ENCODE measurements at regions not wholly inside any gene's neighbourhood (a gene's known extent, or its start where the extent isn't known, plus 50 kb on each side); places are given as distances from the start of the nearest gene placed in this dataset.

DNA sequence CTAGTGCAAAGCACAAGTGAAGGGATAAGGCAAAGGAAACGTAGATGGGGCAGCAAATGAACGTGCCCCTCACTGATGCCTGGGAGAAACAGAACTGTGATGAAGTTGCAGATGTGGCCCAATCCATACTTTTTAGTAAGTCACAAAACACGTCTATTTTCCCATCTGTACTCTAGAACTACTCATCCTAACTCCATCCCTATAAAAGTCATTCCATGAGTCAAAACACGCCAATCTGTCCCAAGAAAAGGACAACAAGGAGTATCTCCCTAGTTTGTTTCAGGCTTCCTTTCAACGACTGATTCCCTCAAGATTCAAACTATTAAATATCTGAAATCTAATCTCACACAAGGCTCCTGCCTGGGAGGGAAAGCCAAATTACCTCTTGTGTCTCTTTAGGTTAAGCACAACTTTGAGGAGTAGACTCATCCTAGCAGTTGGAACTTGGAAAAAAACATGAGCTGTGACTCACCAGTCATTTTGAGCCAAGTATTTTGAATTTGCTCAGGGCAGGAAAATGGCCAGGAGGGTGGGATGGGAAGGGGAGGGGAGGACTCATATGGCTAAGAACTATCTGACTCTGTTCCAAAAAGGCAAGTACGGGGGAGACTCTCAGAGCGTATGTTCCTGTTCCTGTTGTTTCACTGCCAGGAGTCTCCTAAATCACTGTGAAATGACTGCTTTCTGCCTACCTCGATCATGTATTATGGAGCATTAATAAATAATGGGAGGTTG is 214.5 kb upstream of the CAMK1G start:
- DNase-seq = no peak

DNA sequence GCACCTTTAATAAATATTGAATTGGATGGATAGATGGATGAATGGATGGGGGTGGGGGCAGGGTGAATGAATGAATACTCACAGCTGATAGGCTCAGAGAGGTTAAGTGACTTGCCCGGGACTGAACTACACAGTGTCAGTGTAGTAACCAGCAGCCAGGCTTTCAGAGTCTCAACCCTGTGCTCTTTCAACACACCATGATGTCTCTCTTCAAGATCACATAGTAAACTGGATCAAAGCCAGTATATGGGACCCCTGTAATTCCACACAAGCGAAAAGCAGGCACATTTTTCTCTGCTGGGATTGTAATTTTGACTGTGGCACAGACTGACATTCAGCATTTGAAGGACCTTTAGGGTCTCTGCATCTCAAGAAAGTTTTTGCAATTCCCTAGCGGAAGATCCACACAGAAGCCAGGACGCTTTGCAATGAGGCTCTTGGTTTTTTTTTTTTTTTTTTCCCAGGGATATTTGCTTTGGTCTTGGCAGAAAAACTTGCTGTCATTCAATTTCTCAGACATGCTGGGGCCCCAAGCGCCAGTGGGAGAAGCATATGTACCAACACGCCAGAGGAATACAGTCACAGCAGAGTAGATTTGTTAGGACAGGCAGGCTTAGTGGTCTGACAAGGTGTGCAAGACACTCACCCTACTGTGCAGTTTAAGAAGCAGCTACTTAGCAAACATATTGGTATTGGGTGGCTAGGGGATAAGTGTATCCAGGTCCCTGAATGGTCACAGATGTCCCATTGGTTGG is 213.1 kb upstream of the CAMK1G start:
- no peak for DNase-seq

DNA sequence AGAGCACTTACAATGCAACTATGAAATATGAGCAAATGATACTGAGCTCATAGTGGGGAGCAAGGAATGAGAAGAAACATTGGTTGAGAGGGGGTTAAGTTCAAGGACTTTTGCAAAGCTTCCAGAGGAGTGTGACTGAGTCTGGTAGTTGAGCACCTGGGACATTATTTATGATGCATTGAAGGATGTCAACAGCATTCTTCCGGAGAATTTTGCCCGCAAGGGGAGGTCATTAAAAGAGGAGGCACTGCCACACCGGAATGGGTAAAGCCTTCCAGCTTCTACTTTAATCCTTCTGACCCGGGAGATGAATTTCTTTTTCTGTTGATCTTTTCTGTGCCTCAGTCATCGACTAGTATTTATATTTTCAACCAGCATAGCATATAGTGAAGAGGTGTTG is 208.4 kb upstream of the CAMK1G start:
- DNase-seq = no peak

DNA sequence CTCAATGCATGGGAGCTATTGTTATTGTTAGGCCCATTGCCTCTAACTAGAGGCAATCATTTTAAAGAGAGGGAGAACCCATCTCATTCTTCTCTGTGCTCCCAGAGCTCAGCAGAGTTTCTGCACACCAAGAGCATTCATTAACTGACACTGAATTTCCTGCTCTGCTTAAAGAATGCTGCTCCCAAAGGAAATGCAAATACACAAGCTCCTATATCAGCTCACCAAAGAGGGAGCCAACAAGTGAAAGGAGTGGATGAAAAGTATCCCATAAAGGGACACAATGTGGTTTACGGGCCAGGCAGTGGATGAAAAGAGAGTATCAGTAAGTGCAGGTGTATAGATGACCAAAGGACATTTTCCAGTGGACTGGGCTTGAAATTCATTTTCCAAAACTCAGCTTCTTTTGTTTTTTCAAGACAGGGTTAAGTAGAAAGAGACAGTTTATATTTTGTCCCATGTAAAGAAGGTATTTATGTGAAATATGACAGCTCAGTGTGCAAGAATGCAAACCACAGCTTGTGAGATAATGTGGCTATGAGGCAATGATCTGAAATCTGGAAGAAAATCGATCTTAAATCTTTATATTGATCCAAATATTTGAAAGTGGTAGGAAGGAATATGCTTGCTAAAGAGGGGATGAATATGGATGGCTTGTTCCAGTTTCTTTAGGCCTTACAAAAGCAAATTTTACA is 207.7 kb upstream of the CAMK1G start:
- no peak for DNase-seq

DNA sequence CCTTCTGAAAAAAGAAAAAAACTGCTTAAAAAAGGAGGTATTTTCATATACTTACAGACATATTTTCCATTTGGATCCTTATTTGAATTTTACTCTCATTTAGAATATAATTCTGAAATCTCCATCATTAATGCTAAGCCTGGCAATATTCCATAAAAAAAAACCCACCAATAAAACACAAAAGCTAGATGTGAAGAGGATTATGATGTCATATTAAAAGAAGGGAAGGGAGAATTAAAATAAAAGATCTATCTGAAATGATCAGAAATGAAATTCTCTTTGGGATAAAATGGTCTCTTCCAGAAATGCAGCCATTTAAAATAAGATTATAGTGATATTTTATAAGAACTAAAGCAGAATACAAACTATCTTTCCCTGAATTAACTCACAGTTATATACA is 206.7 kb upstream of the CAMK1G start:
- no peak for DNase-seq

DNA sequence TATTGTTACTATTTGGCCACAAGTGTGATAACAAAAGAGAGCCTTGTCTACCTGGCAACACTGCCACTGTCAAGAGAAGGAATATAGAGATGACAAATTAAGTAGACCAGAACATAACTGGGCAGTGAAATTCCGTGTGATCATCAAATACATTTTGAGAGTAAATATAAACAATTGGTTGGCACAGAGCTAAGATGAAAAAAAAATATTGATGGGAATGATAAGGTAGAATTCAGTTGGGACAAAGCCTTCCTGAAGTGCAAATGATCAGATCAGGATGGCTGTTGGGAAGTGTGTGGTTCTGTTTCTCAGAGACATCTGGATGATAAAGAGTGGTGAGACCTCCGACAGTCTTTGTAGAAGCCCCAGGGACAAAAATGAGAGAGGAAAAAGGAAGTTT is 205.5 kb upstream of the CAMK1G start:
- DNase-seq = no peak

DNA sequence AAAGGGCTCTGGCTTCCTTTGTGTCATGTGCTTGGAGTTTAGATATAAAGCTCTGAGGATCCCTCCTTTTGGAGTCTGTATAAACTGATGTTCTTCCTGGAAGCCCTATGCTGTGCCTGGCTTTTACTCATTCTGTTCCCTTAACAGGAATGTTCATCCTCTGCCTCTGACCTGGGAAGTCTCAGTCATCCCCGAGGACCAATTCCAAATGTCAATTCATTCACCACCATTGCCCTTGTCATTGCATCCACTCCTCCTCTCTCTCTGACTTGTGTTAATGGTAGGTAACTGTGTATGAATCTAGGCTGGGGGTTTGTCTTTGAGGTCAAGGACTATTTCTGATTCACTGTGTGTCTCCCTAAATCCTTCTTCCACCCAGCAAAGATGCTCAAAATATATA is 204.2 kb upstream of the CAMK1G start:
- no peak for DNase-seq

DNA sequence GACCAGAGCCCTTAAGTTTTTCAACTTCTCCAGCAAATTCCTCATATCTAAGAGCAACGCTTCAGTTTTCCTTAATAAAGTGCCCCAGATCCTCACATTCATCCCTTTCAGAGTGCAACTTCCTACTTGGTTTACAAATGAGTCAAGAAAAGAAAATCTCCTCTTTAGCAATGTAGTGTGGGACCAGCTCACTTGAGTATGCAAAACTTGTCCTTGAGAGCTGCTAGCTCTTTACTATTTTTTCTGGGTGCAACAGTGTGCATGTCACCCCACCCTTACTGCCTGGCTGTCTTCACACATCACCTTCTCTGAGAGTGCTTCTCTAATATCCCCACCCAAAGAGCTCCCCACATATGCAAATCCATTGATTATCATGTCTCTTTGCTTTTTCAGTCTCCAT is 203.1 kb upstream of the CAMK1G start:
- no peak for DNase-seq

DNA sequence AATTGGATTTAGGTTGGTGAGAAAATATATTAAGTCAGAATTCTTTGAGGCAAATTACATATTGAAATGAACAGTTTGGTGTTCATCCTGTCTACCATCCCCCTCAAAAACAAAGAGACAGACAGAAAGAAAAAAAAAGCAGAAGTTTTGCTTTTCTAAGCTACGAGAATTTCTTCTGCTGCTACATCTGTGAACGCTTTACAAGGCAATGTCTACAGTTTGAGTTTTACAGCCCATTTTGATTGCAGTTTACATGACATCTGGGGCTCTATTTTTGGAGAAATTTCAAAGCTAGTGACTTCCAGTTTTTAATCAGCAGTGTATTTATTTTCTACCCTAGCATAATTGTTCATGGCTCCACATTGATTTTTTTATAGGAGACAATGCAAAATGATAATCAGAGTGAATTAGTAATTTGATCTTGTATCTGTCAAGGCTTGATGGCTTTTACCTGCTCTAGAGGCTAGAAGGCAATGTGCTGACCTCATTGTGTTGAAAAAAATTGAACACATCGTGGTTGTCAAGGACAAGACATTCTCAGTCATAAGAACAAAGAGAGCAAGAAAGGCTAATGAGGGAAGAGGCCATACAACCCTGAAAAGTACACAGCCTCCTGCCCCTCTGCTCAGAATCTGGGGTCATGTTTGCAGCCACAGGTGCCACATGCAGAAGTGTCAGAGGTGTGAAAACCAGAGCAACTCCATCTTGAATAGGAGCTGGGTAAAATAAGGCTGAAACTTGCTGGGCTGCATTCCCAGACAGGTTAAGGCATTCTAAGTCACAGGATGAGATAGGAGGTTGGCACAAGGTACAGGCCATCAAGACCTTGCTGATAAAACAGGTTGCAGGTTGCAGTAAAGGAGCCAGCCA is 201.0 kb upstream of the CAMK1G start:
- no peak for DNase-seq

DNA sequence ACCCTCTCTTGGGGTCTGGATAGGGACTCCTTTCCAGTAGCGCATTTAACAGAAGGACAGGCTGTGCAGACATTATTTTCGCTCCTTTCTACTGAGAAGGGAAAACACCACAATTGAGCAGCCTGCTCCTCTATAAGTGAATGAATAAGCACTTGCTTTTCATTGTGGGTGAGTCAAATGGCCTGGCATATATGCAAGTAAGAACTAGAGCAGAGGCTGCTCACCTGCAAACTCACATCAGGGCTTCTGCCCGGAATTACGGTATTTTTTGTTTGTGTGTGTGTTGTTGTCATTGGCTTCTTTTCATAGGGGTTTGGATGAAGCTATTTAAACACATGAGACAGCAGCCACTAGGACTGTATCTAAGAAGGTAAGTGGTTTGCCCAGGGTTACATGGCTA is 200.1 kb upstream of the CAMK1G start:
- no peak for DNase-seq

DNA sequence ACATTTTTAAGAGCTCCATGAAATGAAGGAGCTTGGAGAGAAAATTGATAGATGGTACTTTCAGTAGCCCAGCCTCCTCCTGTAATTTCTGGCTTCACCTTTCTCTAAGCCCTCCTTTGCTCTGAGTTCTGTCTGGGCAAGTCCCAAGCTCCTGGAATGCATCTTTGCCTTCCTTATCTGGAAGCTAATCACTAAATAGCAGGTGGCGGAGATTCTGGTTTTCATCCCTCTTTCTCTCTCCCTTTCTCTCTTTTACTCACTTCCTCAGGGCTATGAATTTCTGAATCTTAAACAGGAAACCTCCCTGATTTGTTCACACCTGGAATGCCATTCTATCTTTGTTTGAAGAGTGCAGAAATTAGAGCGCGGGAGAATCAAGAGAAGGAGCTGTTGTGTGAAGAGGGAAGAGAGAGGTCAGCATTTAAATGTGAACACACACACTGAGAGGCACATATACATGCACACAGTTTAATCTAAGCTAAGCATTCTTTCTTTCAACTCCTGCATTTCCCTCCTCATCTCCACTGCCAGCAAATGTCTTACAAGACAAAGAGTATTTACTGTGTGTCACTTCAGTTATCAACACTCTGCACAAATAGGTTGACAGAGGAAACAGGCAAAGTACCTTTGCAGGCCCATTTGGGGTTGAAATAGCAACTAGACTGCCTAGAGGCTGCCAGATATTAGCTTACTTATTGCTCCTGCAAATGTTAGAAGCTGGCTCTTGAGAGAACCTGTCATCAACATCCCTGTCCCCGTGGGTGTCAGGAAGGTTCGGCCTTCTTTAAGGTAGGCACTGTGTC is 199.4 kb upstream of the CAMK1G start:
- DNase-seq = no peak

DNA sequence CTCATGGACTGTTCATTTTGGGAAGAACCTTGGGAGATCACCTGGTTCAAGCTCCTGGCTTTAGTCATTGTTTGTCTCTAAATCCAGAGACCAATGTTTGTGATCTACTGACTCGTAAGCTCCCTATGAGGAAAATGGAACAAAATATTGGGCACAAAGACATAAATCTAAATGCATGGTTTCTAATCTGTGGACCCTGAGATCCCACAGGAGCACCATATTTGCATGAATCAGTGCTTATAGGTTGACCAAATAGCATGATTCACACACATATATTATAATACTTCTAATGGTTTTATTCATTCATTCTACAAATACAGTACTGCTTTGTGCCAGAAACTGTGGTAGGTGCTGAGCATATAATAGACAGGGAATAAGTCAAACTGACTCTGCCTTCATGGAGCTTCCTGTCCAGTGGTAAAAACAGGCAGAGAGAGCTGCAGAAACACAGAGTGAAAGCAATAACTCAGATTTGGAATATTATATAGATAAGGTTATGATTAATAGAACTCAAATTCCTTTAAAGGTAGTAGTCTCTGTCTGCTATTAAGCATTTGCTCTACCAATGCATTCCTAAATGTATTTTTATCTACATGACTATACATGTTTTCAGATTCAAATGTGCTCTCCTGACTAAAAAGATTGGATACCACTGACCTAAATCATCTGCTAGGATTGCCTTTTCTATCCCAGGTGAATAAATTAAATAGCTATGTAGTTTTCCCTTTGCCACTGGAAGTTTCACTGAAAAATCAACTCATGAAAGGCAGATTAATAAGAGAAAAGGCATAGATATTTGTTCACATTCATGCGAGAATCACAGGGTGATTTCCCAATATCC is 198.6 kb upstream of the CAMK1G start:
- no peak for DNase-seq

DNA sequence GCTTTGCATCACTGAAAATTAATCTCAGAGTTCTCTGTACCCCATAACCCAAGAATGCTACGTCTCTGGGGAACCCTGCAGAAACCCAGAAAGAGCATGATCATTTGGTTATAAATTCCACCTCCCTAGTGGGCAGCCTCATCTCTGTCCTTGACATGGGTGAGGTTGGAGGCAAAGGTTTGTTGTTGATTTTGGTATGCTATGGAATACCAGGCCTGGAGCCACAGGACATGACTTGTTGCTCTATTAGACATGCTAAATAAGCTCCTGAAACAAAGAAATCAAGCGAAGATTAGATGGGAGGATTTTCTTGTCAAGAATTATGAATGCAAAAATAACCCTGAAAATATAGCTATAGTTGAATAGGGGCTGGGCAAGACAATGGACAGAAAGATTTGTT is 197.4 kb upstream of the CAMK1G start:
- DNase-seq = no peak

DNA sequence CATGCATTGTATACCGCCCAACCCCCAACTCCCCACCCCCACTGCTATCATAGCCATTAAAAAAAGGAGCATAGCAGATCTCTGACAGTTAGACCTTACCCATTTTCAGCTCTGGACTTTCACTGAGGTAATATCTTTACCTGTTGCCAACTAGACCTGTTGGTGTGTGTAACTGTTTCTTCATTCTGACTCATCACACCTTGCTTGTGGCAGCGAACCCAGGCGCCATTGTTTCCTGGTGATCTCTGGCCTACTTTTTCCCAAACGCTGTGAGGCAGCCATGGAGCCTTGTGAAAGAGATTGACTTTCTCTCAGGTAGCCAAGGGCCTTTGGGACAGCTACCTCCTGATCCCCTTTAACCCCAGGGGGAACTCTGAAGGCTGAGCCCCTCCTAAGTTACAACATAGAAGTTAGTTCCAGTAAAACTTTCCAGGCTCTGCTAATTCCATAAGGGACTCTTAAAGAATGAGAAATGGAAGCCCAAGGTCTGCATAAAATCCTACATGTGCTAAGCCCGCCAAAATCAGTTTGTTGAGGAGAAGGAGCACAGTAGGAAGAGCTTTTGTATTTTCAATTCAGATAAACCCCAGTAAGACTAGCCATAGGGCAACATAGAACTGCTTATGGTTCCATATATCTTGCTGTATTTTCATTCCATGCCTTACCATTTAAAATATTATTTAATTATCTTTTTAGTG is 196.1 kb upstream of the CAMK1G start:
- DNase-seq = no peak

DNA sequence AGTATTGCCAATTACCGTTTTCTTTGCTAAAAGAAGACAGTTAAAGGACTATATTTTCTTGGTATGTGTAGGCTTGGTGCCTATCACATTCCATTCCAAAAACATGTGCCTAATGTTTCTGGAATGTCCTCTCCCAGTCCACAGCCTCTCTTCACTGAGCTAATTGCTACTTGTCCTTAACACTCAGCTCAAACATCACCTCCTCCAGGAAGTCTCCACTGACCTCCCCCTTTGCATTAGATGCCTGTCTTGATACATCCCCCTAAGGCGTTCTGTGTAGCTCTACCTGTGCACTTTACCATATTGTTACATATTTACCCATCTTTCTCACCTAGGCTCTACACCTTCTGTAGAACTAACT is 195.6 kb upstream of the CAMK1G start:
- no peak for DNase-seq

DNA sequence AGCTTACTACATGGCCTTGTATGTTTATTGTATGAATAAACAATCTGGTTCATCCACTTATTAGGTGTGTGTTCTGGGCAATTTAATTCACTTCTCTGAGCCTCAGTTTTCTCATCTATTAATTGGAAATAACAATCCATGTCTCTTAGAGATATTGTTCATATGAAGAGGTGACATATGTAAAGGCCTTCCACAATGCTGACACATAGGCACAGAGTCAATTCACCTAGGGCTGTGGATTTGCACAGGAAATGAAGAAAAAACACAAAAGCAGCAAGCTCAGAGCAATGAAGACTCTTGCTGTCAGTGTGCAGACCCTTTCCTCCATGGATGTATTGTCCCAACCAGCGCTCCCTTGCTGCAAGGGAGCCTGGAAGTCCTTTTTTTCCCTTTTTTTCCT is 195.2 kb upstream of the CAMK1G start:
- no peak for DNase-seq

DNA sequence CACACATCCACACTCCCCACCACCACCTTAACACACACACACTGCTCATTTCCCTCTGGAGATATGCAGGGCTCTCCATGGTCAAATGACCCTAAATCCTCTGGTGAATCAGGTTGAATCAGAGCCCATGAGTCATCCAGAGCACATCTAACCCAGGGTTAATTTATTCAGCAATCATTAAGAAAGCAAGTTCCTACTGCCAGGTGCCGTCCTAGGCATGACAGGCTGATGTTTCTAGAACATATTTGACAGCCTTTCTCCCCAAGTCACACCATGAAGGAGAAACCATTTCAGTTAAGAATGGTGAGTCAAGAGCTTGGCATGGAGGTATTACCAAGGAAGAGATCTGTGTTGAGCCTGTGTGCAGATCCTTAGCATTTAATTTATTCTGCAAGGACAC is 194.3 kb upstream of the CAMK1G start:
- DNase-seq = no peak

DNA sequence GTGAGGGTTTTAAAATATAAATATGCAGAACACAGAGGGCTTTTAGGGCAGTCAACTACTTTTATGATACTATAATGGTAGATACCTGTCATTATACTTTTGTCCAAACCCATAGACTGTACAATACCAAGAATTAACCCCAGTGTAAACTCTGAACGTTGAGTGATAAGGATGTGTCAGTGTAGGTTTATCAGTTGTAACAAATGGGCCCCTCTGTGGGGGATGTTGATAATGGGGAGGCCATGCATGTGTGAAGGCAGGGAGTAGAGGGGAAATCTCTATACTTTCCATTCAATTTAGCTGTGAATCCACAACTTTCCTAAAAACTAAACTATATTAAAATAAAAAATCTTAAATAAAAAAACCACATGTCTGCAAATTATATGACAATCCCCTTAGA is 193.5 kb upstream of the CAMK1G start:
- no peak for DNase-seq

DNA sequence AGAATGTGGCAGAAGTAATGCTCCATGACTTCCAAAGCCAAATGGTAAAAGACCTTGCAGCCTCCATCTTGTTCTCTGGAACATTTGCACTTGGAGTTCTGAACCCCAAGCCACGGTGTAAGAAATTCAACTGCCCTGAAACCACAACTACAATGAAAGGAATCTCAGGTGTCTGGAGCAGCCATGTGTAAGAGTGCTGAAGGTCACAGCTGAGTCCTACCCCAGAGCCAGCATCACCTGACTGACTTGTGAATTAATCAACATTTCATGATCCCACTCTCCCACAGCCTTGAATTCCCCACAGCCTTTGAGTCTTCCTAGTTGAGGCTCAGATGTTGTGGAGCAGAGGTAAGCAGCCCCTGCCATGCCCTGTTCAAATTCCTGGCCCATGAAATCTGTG is 192.8 kb upstream of the CAMK1G start:
- no peak for DNase-seq

DNA sequence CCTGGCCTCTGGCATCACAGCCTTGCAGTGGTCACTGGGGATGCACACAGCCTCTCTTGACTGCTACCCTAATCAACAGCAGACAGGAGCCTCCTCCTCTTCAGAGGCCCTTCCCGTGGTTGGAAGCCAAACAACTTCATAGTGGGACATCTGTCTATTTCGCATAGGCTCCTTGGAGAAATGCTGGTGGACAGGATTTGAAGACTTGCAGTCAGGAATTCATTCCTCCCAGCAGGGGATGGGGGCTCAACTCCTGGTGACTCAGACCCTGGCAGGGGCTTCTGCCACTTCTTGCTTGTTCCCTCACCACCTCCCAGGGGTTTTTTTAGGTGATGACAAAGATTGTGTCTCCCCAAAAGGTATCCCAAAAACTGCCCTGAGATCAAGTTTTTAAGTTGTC is 191.7 kb upstream of the CAMK1G start:
- DNase-seq = no peak

DNA sequence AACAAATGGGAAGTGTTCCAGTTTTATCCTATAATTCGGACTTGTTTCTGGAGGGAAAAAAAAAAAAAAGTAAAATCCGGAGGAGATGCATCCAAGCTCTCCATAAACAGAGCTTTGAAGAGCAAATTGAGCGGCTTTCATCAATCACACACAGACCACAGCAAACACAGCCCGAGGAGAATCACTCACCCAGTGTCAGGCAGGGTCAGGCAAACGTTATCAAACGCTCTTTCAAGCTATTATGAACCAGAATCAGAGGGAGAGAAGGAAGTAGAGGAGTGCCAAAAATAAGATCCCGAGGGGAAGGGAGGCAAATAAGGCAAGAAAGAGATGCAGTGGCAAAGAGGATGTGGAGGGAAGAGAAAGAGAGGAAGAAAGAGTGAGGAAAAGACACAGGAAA is 188.3 kb upstream of the CAMK1G start:
- no peak for DNase-seq
